ENCODE measurements at regions not wholly inside any gene's neighbourhood (a gene's known extent, or its start where the extent isn't known, plus 50 kb on each side); places are given as distances from the start of the nearest gene placed in this dataset.
"Not testable (repeated sequence)": the region's sequence is repeated elsewhere in the genome, so short reads cannot be mapped to it uniquely, and the experiment has no call there.

DNA sequence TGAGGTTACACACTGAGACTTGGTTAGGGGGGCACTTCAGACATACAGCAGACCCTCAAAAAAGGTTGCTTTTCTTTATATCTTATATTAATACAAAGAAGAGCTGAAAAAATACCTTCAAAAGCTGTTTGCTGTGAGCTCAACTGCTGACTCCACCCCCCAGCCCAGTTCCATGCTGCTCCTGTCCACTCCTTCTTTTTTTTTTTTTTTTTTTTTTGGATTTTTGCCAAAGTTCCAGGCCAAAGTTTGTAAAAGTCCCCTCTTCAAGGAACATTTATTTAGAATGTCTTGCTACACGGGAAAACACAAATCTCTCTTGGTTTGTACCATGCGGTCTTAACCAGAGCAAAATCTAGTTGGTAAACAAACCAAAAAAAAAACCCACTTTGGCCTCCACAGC is 85.3 kb upstream of the AKAP12 start:
- no peak for DNase-seq

GRCh38 chr6:151155095-151155494 is 84.7 kb upstream of the AKAP12 start:
- DNase-seq, result no peak

GRCh38 chr6:151160929-151161757 is 78.6 kb upstream of the AKAP12 start:
- DNase-seq, result no peak

GRCh38 chr6:151164383-151164782 is 75.4 kb upstream of the AKAP12 start:
- no peak for DNase-seq

- no peak for DNase-seq
Measured at GRCh38 chr6:151166180-151166579, 73.6 kb upstream of the AKAP12 start.

GRCh38 chr6:151167034-151167433 is 72.7 kb upstream of the AKAP12 start:
- no peak for DNase-seq

- no peak for DNase-seq
Measured at GRCh38 chr6:151170622-151171246, 69.0 kb upstream of the AKAP12 start.

GRCh38 chr6:151172751-151173150 is 67.0 kb upstream of the AKAP12 start:
- no peak for DNase-seq

GRCh38 chr6:151175662-151176445 is 63.9 kb upstream of the AKAP12 start:
- no peak for DNase-seq

DNA sequence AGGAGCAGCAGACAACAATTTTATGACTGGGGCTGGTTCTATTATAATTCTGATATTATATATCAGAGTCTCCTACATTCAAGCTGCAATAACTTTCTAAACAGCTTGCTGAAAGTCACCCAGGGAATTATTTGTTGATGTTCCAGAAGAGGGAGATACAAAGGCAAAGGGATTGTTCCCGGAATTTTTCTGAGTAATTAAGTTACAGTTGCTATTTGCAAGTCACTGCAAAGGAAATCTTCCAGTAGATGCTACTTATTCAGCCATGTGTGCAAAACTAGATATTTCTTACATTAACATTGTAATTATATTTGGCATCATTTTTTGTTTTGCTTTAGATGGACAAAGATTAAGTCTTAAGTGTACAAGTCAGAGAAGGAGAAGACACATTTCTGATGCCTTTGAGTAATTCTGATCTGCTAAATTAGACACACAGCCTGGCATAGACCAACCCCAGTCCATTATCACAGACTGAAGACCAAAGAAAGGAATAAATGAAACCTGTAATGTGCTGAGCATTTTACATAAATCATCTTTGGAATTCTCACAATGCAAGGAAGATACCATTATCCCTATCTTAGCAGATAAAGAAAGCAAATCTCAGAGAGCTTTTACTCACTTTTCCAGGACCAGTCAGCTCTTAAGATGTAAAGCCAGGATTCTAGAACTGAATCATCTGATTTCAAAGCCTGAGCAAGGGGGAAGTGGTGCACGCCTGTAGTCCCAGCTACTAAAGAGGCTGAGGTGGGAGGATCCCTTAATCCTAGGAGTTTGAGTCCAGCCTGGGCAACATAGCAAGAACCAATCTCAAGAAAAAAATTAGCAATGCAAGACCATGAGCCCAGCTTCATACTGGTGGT is 62.6 kb upstream of the AKAP12 start:
- no peak for DNase-seq

DNA sequence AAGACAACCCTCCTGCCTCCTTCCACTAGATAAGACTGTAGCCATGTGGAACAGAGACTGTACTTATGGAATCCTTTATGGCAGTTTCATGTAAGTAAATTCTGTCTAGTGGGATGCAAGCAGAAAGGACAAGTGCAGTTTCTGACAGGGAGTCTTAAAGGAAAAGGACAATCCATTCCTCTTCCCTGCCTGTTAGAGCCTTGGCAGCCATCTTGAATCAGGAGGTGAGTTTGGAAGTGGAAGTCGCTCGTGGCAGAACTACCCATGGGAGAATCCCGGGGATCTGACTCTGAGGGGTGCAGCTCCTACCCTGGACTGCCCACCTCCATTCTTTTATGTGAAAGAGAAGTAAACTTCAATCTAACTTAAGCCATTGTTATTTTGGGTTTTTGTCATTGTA is 61.4 kb upstream of the AKAP12 start:
- no peak for DNase-seq

DNA sequence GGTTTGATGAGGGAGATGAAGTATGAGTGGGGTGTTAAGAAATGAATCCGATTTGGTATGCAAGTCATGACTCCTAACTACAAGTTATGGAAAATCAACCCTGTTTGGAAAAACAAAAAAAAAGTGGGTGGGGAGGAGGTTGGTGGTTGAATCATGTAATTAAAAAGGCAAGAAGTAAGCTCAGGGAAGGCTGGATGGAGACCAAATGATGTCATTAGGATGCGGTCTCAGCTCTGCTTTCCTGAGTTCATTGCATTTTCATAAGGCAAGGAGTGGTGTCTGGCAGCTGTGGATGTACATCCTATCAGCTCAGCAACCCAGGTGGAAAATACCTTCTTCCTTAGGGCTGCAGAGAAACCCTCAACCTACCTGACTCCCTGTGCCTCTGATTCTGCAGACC is 60.4 kb upstream of the AKAP12 start:
- no peak for DNase-seq

GRCh38 chr6:151180330-151181048 is 59.3 kb upstream of the AKAP12 start:
- DNase-seq, result peak in 3 of 4 experiments; percentile 4 to 22 (median 15)

DNA sequence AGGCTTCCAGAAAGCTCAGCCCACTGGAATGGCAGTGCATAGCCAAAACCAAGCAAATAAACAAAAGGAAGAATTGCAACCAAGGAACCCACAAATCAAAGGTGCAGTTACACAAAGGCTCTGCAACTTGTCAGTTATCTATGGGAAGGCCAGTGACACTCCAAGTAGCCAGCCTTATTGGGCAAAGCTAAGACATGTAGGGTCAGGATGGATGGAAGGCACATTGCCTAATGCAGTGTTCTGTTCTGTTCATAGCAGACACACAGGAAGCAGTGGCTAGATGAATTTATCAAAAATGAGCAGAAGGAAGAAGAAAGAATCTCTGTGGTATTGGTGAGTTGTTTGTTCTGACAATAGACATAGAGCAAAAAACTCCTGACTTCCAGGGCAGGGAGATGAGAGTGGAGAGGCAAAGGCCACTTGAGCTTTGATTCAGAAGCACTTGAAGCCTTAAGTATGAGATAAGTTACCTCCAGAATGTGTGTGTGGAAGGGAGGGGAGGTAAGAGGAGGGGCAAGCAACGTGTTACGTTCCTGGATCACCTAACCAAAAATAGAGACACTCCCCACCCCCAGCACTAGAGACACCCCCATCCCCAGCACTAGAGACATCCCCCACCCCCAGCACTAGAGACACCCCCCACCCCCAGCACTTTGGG is 57.9 kb upstream of the AKAP12 start:
- DNase-seq, result no peak

DNA sequence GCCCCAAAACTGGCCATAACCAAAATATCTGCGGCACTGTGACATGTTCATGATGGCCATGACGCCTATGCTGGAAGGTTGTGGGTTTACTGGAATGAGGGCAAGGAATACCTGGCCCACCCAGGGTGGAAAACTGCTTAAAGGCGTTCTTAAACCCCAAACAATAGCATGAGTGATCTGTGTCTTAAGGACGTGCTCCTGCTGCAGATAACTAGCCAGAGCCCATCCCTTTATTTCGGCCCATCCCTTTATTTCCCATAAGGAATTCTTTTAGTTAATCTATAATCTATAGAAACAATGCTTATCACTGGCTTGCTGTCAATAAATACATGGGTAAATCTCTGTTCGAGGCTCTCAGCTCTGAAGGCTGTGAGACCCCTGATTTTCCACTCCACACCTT is 56.8 kb upstream of the AKAP12 start:
- DNase-seq, result not testable (repeated sequence)

DNA sequence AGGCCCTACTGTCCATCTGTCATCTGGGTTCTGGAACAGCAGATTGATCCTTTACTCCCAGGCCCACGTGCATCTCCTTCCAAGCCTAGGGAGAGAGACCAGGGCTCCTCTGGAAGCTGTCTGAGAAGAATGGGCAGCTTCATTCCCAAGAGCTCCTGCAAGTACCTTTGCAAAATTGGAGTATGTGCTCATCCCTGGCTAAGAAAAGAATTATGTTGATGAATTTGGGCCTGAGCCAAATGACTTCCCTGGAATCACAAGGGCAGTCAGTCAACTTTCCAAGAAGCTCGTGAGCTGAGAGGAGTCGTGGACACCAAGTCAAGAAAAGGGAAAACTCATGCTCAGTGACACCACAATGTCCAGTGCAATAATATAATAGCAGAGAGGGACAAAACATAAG is 54.6 kb upstream of the AKAP12 start:
- DNase-seq, result no peak

DNA sequence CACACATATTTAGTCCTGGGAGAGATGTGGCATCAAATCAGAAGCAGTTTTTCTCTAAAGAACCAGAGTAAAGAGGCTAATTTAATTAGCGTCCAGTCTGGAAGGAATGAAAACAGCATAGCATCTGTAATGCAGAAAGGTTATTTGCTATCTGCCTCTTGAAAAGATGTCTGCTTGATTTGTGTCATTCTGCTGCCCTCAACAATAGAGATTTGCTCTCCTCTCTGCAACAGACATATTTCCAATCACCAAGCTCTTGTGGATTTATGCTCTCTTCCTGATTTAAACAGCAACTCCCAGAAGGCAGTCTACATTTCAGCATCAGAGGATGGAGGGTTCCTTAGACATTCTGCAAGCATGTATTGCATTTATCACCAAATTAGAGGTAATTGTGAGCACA is 53.5 kb upstream of the AKAP12 start:
- no peak for DNase-seq

- no peak for DNase-seq
Measured at GRCh38 chr6:151186804-151187330, 52.9 kb upstream of the AKAP12 start.
